Panc1 (cell line): ENCODE measurements at regions not wholly inside any gene's neighbourhood (a gene's known extent, or its start where the extent isn't known, plus 50 kb on each side); places are given as distances from the start of the nearest gene placed in this dataset.

Experiments used
- POLR2AphosphoS5 ChIP-seq: IDR thresholded peaks from 2 replicates; pipeline ENCODE4 v1.6.1; 2012; ENCODE audit warnings: mild to moderate bottlenecking, low read depth, low read length, moderate library complexity
- SIN3A ChIP-seq: IDR thresholded peaks from 2 replicates; pipeline ENCODE4 v1.6.1; 2012; ENCODE audit warnings: low read depth, mild to moderate bottlenecking, low read length, moderate library complexity, borderline replicate concordance; ENCODE audit not compliant: insufficient read depth
- TF ChIP-seq, protein P1 (sequence below): fragments of 450-650 bp; IDR thresholded peaks from 2 replicates; pipeline ENCODE4 v1.5.1; 2017; ENCODE audit warnings: mild to moderate bottlenecking
- TF ChIP-seq, protein P2 (sequence below), 2 experiments: IDR thresholded peaks; 2 replicates each; pipeline ENCODE4 v1.6.1; 2011 to 2012; ENCODE audit warnings: low read depth in 2 of 2, control low read depth in 1 of 2, low read length in 1 of 2, mild to moderate bottlenecking in 1 of 2, moderate library complexity in 1 of 2; ENCODE audit not compliant: insufficient read depth in 1 of 2

DNA sequence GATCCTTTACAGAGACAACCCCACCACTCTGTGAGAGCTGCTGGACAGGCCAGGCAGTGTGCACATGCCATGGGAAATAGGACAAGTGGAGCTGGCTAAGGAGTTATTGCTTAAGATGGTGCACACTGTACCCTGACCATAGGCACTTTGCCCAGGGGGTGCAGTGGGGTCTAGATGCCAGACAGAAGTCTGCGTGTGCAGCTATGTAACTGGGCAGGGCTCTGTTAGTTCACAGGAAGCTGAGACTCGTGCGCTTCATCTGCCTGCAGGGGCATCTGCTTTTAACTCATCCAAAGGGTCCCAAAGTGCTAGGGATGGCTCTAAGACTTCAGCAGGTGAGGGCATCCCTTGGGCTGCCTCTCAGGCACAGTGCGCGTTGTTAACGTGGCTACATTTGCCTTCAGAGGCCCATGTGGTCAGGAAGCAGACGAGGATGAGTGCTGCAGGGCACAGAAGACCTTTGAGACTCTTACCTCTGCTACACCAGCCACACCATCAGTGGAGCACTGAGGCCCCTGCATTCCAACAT lies 77.7 kb upstream of the GPR26 start:
- TF ChIP-seq, protein P1, sequence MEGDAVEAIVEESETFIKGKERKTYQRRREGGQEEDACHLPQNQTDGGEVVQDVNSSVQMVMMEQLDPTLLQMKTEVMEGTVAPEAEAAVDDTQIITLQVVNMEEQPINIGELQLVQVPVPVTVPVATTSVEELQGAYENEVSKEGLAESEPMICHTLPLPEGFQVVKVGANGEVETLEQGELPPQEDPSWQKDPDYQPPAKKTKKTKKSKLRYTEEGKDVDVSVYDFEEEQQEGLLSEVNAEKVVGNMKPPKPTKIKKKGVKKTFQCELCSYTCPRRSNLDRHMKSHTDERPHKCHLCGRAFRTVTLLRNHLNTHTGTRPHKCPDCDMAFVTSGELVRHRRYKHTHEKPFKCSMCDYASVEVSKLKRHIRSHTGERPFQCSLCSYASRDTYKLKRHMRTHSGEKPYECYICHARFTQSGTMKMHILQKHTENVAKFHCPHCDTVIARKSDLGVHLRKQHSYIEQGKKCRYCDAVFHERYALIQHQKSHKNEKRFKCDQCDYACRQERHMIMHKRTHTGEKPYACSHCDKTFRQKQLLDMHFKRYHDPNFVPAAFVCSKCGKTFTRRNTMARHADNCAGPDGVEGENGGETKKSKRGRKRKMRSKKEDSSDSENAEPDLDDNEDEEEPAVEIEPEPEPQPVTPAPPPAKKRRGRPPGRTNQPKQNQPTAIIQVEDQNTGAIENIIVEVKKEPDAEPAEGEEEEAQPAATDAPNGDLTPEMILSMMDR = no peak
- TF ChIP-seq, protein P2, sequence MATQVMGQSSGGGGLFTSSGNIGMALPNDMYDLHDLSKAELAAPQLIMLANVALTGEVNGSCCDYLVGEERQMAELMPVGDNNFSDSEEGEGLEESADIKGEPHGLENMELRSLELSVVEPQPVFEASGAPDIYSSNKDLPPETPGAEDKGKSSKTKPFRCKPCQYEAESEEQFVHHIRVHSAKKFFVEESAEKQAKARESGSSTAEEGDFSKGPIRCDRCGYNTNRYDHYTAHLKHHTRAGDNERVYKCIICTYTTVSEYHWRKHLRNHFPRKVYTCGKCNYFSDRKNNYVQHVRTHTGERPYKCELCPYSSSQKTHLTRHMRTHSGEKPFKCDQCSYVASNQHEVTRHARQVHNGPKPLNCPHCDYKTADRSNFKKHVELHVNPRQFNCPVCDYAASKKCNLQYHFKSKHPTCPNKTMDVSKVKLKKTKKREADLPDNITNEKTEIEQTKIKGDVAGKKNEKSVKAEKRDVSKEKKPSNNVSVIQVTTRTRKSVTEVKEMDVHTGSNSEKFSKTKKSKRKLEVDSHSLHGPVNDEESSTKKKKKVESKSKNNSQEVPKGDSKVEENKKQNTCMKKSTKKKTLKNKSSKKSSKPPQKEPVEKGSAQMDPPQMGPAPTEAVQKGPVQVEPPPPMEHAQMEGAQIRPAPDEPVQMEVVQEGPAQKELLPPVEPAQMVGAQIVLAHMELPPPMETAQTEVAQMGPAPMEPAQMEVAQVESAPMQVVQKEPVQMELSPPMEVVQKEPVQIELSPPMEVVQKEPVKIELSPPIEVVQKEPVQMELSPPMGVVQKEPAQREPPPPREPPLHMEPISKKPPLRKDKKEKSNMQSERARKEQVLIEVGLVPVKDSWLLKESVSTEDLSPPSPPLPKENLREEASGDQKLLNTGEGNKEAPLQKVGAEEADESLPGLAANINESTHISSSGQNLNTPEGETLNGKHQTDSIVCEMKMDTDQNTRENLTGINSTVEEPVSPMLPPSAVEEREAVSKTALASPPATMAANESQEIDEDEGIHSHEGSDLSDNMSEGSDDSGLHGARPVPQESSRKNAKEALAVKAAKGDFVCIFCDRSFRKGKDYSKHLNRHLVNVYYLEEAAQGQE (IDR thresholded peaks at IDR 0.05; ENCODE audit: insufficient read depth in 1 of 2, low read depth in 2 of 2, low read length in 1 of 2) = no peak
- TF ChIP-seq POLR2AphosphoS5 (no peak), SIN3A (no peak)
